Midbrain (tissue), 1 donor: ENCODE measurements at regions not wholly inside any gene's neighbourhood (a gene's known extent, or its start where the extent isn't known, plus 50 kb on each side); places are given as distances from the start of the nearest gene placed in this dataset.
"Not testable (repeated sequence)": the region's sequence is repeated elsewhere in the genome, so short reads cannot be mapped to it uniquely, and the experiment has no call there.

Source experiments
- DNase-seq: peaks from one replicate; lab custom pipeline; 2025; lab: John Stamatoyannopoulos, UW

DNA sequence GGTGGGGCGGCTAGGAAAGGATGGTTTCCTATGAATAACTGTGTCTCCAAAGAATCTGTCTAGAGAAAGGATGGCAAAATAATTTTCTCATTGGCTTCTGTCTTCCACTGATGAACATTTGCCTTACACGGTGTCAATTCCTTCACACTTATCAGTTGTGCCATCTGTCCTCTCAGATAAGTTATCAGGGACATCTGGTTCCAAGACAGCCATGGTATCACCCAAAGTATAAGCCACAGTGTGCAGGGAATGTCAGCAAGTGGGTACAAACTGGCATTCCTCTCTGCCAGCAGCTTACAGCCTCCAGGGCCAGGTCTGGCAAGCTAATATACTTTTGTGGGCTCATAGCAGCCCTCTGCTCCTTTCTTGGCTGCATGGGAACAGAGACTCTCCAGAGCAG, 1092.0 kb downstream of the EFNA5 start:
- DNase-seq: no peak

DNA sequence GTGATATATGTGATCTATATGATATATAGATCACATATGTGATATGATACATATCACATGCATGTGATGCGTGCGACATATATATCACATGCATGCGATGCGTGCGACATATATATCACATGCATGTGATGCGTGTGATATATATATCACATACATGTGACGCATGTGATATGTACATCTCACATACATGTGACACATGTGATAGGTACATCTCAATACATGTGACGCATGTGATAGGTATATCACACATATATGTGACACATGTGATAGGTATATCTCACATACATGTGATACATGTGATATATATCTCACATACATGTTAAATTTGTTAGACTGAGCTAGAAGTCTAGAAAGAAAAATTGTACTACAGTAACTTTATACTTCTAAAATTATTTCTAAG, 1095.9 kb downstream of the EFNA5 start:
- DNase-seq: no peak

DNA sequence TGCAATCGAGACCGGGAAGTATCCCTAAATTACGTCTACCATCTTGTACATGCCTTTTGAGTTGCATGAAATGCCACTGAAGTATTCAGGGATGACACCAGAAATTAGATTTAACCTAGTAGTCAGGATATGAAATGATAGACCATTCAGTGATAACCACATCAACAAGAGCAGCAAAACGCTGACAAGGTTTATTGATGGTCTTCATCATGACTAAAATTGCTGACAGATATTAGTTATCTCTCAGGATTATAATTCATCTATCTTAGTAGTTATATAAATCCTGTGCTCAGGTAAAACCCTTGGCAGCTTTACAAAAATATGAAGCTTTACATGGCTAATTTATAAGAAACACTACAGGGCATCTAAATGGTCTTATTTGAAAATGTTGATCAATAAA, 1104.7 kb downstream of the EFNA5 start:
- DNase-seq: no peak

DNA sequence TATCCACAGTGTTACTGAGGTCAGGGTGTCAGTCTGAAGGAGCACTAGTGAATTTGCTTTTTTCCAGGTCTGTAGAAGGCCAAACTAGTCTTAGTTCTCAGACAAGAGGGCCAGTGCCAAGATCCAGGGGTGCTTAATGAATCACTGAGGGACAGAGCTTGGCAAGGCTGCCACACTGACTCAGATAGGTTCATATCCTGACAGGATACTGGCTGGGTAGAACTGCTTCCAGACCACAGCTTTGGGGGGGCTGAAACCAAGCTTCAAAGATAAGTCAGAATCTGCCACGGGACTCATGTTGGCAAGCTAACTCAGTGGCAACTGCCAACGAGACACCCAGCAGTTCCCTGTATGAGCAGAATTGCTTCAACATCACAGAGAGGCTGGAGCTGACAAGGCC, 1125.4 kb downstream of the EFNA5 start:
- no peak for DNase-seq

DNA sequence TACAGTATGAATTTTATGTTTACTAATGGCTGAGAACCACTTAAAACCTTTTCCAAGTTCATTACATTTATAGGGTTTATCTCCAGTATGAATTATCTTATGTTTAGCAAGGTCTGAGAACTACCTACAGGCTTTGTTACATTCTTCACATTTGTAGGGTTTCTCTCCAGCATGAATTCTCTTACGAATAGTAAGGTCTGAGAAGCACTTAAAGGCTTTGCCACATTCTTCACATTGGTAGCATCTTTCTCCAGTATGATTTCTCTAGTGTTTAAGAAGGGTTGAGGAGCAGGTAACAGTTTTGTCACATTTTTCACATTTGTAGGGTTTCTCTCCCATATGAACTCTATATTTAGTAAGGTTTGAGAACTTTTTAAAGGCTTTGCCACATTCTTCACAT, 1127.4 kb downstream of the EFNA5 start:
- no peak for DNase-seq

DNA sequence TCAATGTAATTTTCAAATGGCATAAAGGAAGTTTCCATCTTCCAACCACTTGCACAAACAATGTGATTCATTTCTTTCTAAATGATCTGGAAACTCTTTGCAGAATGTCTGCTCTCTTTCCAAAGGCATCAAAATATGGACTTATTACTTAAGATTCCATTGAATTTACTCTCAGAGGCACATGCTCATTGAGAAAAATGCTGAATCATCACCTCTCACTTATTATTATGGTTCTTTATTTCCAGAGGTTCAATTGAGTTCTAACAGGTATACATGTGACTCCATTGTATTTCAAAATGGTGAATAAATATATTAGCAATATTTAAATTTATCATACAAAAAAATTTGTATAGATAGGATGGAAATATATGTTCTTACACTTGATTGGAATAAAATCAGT, 1140.6 kb downstream of the EFNA5 start:
- no peak for DNase-seq

DNA sequence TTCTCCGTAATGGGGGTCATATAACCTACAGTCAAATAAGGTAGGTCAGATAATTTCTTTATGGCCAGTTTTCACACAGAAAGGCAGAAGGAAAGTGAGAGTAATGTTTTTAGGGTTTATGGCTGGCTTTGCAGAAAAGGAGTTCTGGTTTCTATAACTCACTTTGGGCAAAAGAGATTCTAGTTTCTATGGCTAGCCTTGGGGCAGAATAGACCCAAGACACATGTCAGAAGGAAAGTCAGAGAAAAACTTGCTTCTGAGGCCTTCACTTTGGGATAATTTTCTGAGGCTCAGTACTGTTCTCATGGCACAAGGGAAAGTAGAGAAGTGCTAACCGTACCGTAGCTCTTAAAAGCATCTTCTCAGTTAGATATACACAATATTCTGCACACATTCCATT, 1145.3 kb downstream of the EFNA5 start:
- DNase-seq: no peak

DNA sequence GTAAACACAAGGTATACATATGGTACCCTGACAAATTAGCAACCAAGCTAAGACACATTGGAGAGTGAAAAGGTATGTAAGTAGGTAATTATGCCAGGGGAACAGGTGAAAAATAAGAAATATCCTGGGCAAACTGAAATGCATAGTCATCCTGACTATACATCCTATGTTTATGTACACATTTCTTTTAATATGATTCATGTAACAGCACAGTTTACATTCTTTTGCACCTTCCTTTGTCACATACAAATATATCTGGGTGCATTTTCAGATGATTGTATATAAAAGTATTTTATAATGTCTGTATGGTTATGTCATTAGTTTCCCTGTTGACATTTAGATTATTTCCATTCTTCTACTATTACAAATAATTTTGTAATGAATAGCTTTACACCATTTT, 1146.9 kb downstream of the EFNA5 start:
- no peak for DNase-seq

DNA sequence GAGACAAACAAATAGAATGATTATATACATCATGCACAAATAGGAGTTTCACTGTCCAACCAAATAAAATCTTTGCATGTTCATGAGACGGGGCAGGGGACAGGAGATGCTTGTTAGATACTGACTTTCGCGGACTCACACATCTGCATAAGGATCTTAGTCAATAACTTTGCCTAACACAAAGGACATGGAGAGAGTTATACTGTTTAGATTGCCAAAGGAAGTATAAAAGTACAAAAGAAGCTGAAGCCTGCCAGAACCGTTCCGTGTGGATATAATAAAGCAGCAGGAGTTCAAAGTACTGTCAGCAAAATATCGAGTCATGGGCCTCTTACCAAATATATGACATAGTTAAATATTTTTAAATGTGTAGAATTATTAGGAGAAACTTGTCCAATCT, 1148.4 kb downstream of the EFNA5 start:
- no peak for DNase-seq

DNA sequence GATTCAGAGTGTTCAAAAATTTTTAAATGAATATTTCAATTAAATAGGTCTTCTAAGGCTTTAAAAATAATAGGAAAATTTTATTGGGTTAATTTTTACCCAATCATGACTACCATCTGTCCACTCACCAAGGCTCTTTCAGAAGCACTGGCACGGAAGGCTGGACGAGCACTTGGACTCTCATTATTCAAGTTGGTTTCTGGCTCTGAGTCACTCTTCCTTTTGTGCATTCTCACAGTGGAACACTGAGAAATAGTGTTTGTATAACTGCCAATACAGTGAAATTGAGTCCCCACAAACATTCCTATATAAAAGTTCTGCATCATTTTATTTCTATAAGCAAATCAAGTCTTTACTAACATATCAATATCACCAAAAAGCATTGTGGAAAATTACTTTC, 1149.0 kb downstream of the EFNA5 start:
- DNase-seq: peak; percentile 43

DNA sequence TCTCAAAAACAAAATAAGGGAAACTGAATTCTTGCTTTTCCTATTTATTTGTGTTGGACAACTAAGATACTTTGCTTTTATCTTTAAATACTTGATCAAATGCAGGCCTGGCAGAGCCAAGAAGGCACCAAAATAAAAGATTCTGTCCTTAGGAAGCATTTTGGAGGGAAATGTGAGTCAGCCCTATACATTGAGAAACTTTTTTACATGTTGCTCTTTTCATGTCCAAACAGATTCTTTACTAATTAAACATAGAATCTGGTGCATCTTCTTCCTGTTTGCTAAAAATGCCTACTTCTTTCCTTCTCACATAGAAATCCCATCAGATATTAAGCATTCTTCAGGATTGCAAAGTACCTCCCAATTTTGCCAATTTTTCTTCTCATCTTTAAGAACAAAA, 1160.4 kb downstream of the EFNA5 start:
- DNase-seq: no peak

DNA sequence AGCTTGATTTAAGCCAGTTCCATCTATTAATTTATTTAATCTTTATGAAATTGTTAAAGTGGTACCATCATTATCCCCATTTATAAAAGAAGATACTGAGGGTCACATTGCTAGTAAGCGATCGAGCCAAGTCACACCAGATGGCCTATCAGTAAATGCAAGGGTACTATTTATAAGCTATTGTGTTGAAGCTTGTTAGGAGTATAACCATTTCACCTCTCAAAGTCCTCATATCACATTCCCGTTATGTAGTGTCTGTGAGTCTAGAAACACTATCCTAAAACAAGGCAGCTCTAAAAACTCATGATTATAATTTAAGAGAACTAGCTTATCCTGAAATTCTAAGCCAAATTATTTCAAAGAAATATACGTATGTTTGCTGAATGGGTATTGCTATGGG, 1161.8 kb downstream of the EFNA5 start:
- DNase-seq: no peak

DNA sequence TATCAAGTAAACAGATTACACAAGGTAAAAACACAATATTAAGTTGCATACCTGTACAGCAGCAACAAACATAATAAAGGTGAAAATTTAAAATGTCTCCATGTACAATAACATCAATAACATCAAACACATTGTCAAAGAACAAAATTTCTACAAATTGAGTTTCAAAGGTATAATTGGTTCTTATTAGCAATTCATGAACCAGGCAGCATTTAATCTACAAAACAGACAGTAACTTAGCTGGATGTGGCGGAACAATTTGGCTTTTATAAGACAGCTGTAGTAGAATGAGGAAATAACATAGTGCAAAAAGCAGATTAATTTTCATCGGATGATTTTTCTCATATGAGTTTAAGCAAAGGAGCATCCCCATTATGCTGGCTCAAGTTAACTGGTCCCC, 1176.8 kb downstream of the EFNA5 start:
- DNase-seq: no peak

DNA sequence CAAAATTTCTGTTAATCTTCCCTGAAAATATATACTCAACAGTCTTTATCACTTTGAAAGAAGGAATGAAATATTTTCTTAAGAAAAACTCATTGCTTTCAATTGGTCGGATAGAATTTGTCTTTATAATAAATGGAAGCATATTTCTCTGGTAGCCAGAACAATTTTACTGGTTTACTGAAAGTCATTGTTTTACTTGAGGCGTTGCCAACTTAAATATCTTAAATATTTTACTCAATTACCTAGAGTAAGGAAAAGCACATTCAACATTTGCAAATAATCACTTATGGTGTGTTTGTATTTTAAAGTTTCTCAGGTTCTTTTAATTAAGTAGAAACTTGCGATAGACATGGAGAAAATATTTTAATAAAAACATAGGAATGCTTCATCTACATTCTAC, 1181.7 kb downstream of the EFNA5 start:
- DNase-seq: no peak

DNA sequence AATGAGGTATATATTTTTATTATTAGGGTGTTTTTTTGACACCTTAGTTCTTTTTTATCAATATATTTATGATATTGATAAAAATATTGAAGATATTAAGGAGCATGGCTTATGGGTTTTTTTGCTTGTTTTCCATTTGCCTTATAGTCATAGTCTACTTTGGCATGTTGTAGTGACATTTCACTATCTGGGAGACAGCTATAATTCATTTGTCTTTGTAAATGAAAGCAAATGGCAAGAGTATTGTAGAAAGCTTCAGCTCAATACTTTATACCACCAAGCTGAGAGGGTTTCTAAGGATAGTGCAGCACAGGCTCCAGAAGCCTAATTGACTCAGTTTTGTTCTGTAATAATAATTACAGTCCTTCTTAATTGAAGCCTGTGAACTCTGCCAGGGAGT, 1182.3 kb downstream of the EFNA5 start:
- DNase-seq: no peak

DNA sequence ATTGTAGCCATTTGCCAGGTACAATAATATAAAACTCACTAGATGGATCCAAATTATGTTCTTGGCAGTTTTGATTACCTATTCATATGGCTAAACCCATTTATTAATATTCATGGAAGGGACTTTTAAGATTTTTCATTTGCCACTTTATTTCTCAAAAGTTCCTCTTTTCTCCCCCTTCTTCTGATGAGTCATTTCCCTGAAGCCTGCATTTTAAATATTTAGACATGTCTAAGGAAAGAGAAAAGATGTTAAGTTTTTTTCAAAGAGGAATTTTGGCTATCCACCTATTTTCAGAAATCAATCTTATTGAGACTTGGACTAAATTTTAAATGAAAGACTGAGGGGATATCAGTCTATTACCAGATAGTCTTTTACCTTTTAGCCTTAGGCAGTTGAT, 1189.4 kb downstream of the EFNA5 start:
- no peak for DNase-seq

DNA sequence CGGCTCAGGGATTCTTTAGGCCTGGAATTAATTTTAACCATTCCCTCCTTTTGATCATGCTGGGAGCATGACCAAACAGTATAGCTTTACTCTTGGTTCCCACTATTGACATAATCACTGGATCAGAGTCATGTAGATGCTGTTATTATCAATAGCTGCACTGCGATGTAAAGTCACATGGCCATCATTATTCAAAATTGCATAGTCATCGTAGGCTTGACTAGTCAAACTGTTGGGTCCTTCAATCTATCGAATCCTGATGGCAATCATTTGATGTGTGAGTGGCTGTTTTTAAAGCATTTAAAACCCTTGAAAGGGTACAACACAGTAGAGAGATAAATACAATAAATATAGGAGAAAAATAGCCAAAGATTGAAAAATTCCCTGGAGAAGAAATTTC, 1194.1 kb downstream of the EFNA5 start:
- DNase-seq: no peak

DNA sequence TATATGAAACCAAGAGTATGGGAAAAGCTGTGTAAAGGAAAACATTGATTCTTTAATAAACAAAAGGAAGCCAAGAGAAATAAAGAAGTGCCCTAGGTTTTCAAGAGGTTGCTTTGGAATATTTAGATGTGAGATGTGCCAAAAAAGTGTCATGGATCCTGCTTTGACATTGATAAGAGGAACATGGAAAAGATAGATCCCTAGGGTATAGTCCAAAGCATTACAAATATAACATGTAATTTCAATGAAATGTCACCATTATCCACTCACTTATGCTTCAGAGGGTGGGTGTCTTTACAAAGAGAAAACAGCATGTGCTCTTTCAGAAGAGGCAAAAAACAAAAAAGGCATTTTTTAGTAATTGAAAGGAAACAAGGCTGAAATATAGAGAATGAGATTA, 1196.7 kb downstream of the EFNA5 start:
- DNase-seq: no peak

DNA sequence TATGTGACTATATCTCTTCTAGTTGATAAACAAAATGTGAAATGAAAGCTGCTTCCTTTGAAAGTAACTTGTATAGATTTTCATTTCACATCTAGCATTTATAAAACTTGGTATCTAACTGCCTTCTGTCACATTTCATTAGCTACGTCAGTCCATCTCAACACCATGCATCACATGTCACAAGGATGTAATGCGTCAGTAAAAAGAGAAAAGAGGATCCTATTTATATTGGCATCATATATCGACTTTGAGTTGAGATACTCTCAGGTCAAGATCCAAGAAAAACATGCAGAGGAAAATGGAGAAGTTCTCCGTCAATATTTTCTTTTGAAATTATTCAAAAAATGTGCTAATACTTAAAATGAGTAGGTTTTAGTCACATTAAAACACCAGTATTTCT, 1211.2 kb downstream of the EFNA5 start:
- DNase-seq: no peak

DNA sequence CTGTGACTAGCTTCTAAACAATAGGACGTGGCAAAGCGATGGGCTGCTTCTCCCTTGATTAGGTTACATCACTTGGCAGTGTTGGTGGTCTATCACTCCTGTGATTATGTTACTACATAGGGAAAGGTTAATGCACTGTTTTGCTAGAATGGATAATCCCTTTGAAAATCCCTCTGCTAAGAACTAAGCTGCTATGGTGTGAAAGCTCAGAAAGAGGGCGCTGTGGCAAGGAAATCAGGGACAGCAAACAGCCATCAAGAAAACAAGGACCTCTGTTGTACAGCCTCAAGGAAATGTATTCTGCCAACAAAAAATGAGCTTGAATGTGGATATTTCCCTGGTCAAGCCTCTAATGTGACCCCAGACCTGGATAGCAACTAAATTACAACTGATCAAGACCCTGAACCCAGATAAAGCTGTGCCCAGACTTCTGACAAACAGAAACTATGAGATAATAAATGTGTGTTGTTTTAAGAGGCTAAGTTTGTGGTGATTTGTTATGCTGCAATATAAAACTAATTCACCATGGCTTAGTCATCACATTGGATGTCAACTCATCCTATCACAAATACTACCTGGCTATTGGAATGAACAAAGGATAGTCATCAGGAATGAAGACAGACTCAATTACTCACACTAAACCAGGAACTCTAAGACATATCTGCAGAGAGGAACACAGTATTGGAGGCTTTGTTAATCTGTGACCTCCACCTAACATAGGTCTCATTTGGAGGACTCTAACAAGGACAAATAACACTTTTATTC, 1215.9 kb downstream of the EFNA5 start:
- DNase-seq: peak; percentile 52

DNA sequence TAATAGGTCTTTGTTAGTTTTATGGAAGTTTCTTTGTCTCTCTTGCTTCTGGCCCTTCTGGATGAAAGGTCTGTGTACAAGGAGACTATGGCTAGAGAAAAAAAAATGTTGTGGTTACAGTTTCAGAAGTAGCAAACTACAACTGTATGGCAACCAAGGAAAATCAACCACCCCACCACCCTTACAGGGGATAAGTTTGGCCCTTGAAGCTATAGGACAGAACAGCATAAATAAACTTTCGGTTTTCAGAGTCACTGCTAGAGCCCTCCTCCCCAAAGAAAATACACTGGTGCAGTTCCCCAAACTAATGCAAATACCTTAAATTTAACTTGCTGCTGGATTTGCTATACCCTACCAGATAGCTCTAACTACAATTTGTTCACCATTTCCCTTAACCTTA, 1216.7 kb downstream of the EFNA5 start:
- no peak for DNase-seq

DNA sequence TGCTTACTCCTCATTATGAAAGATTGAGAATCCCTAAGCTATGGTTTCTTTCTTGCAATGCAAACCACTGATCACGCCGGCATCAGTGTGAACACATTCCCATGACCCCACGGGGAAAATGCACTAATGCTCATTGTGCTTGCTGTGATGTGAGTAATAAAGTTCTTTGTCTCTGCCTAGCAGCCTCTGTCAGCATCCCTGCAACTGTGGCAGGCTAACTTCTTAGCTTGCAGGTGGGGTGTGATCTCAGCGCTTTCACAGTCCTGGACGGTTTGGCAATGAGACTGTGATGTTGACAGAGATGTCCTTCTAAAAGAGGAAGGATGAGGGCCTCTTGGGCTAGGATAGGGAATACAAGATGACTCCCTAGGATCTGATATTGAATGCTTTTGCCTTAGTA, 1218.7 kb downstream of the EFNA5 start:
- DNase-seq: no peak

DNA sequence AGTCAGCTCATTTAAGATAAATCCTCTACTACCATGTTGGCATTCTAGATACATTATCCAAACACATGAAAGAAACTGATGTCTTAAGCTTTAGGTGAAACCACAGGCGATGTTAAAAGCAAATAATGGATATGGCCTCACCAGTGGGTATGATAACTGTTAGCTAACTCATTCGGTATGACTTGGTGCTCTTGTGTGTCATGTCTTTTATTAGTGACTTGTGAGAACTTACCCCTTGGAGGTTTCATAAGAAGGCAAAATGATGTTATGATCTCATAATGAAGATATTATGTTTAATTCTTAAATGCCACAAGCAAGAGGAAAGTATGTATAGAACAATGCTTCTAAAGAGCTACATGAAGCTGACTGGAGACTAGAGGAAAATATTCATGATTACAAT, 1227.0 kb downstream of the EFNA5 start:
- no peak for DNase-seq

DNA sequence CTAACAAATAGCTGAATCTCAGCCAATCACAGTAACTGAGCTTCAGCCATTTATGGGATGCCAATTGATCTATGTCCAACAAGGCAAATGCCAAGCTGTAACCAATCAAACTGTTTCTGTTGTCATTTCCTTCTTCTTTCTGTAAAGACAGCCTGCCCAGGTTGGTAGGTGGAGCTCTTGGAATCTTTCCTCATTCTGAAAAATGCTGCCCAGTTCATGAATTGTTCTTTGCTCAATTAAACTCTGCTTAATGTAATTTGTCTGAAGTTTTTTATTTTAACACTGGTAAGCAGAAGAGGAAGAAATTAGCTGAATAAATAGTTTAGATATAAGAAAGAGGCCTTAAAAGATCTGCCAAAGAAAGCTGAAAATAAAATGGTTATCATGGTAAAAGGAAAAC, 1235.6 kb downstream of the EFNA5 start:
- DNase-seq: no peak

DNA sequence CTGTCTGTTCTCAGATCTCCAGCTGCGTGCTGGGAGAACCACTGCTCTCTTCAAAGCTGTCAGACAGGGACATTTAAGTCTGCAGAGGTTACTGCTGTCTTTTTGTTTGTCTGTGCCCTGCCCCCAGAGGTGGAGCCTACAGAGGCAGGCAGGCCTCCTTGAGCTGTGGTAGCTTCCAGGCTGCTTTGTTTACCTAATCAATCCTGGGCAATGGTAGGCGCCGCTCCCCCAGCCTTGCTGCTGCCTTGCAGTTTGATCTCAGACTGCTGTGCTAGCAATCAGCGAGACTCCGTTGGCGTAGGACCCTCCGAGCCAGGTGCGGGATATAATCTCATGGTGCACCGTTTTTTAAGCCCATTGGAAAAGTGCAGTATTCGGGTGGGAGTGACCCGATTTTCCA, 1240.0 kb downstream of the EFNA5 start:
- not testable (repeated sequence) for DNase-seq
